ENCODE measurements at regions not wholly inside any gene's neighbourhood (a gene's known extent, or its start where the extent isn't known, plus 50 kb on each side); places are given as distances from the start of the nearest gene placed in this dataset.

- no peak for DNase-seq
Measured at GRCh38 chr20:10961651-10962288, 288.0 kb upstream of the JAG1 start.

- no peak for DNase-seq
Measured at GRCh38 chr20:10962937-10963336, 289.1 kb upstream of the JAG1 start.

- no peak for DNase-seq
Measured at GRCh38 chr20:10963717-10964266, 290.0 kb upstream of the JAG1 start.

GRCh38 chr20:10965936-10966470 lies 292.2 kb upstream of the JAG1 start:
- DNase-seq: no peak

GRCh38 chr20:10970109-10970508 lies 296.3 kb upstream of the JAG1 start:
- DNase-seq: no peak

- no peak for DNase-seq
Measured at GRCh38 chr20:10971096-10971495, 297.3 kb upstream of the JAG1 start.

GRCh38 chr20:10972219-10972860 lies 298.5 kb upstream of the JAG1 start:
- DNase-seq: no peak

- DNase-seq: no peak
Measured at GRCh38 chr20:10976051-10976450, 302.3 kb upstream of the JAG1 start.

- DNase-seq: no peak
Measured at GRCh38 chr20:10978019-10978702, 304.4 kb upstream of the JAG1 start.

- no peak for DNase-seq
Measured at GRCh38 chr20:10978713-10979112, 304.9 kb upstream of the JAG1 start.

- no peak for DNase-seq
Measured at GRCh38 chr20:10982692-10983091, 308.9 kb upstream of the JAG1 start.

- no peak for DNase-seq
Measured at GRCh38 chr20:10984294-10984693, 310.5 kb upstream of the JAG1 start.

GRCh38 chr20:10984913-10985312 lies 311.1 kb upstream of the JAG1 start:
- DNase-seq: no peak

- peak; percentile 32 for DNase-seq
Measured at GRCh38 chr20:10985536-10985935, 311.7 kb upstream of the JAG1 start.

- no peak for DNase-seq
Measured at GRCh38 chr20:10986586-10986985, 312.8 kb upstream of the JAG1 start.

GRCh38 chr20:10987651-10988383 lies 314.0 kb upstream of the JAG1 start:
- DNase-seq: no peak

GRCh38 chr20:10990625-10991382 lies 317.0 kb upstream of the JAG1 start:
- DNase-seq: no peak

- no peak for DNase-seq
Measured at GRCh38 chr20:10992731-10993130, 318.9 kb upstream of the JAG1 start.

- no peak for DNase-seq
Measured at GRCh38 chr20:10994991-10995700, 321.3 kb upstream of the JAG1 start.

GRCh38 chr20:10998476-10998875 lies 324.7 kb upstream of the JAG1 start:
- no peak for DNase-seq

- DNase-seq: no peak
Measured at GRCh38 chr20:11000416-11000815, 326.6 kb upstream of the JAG1 start.

- DNase-seq: no peak
Measured at GRCh38 chr20:11001302-11001701, 327.5 kb upstream of the JAG1 start.

Measured in inflammatory macrophage treated with lipopolysaccharide for 4 hours (primary cell).